ENCODE measurements at regions not wholly inside any gene's neighbourhood (a gene's known extent, or its start where the extent isn't known, plus 50 kb on each side); places are given as distances from the start of the nearest gene placed in this dataset.

DNA sequence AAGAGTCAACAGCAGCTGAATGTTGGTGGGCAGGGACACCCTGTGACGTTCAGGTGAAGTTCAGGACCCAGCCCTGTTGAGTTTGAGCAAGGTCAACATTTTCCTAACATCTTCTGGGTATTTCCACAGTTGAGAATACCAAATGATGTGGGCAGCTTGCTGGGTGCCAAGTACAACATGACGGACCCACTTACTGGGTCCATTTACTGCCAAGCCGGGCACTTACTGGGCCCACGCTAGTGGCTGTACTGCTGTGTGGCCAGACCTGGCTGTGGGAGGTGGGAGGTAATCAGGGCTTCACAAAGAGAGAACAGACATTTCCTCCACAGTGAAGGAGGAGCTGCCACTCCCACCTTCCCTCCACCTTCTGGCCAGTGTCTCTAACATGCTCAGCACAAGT, 99.2 kb downstream of the PSMG1 start:
- no peak overlapping the region for H3K4me3 ChIP-seq (ENCODE audit: low read depth, low read length)
- no peak for DNase-seq (ENCODE audit: low read depth)
- TF ChIP-seq, protein P1, sequence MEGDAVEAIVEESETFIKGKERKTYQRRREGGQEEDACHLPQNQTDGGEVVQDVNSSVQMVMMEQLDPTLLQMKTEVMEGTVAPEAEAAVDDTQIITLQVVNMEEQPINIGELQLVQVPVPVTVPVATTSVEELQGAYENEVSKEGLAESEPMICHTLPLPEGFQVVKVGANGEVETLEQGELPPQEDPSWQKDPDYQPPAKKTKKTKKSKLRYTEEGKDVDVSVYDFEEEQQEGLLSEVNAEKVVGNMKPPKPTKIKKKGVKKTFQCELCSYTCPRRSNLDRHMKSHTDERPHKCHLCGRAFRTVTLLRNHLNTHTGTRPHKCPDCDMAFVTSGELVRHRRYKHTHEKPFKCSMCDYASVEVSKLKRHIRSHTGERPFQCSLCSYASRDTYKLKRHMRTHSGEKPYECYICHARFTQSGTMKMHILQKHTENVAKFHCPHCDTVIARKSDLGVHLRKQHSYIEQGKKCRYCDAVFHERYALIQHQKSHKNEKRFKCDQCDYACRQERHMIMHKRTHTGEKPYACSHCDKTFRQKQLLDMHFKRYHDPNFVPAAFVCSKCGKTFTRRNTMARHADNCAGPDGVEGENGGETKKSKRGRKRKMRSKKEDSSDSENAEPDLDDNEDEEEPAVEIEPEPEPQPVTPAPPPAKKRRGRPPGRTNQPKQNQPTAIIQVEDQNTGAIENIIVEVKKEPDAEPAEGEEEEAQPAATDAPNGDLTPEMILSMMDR (IDR thresholded peaks at IDR 0.05; ENCODE audit: low read depth, low read length, missing control alignments) = no peak

DNA sequence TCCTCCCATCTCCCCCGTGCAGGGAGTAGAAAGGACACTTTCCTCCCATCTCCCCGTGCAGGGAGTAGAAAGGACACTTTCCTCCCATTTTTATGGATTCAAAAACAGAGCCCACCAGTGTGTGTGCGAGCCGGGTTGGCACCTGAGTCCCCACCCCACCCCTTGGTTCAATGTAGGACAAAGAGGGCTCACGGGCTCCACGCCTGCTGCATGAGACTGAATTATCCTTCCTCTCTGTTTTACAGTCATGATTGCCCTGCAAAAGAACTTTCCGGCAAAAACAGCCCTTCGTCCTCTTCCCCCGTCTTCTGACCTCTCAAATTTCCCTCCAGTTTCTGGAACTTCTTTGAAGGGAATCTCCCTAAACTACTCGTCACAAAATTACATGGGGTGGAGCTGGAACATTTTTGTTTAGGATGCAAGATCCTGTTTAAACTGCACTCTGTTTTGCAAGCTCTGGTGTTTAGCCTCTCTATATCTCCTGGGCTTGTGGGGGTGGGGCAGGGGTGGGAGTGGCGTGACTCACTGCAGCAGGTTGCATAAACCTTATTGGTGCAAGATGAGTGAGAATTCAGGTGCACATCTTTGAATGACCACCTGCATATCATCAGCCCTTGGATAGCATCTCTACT, 99.8 kb downstream of the PSMG1 start:
- no peak overlapping the region for H3K4me3 ChIP-seq (ENCODE audit: low read depth, low read length)

DNA sequence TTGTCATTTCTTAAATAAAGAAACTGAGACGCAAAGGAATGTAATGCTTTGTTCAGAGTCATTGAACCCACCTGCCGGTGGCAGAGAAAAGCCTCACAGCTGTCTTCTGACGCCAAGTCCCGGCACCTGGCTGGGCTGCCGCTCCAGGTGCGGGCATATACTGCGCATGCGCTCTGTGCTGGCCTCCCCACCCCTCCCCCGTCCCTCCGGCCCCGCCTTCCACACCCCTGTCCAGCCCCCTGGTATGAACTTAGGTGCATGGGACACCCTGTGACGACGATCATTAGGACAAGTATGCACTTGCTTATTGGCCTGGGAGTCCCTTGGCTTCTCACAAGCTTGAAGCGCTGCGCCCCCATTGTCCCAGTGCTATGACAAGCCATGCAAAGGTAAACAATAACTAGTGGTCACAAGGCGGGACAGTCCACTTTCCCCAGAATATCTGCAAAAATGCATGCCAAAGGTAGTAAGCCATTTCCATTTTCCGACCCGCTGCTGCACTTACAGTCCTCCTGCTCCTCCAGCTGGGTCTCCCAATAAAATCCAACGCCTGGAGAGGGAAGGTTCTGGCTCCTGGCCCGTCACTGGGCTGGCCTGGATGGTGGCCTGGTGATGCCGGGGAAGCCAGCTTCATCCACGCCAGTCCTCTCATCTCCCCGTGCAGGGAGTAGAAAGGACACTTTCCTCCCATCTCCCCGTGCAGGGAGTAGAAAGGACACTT, 100.4 kb downstream of the PSMG1 start:
- TF ChIP-seq, protein P1 (IDR thresholded peaks at IDR 0.05; ENCODE audit: low read depth, low read length, missing control alignments) = no peak
- H3K4me3 ChIP-seq (ENCODE audit: low read depth, low read length) = no peak overlapping the region
- DNase-seq (ENCODE audit: low read depth) = no peak

More for the DNA sequence above, 99.8 kb downstream of the PSMG1 start:
- TF ChIP-seq, protein P1 (IDR thresholded peaks at IDR 0.05; ENCODE audit: low read depth, low read length, missing control alignments) = no peak
- DNase-seq (ENCODE audit: low read depth) = no peak

DNA sequence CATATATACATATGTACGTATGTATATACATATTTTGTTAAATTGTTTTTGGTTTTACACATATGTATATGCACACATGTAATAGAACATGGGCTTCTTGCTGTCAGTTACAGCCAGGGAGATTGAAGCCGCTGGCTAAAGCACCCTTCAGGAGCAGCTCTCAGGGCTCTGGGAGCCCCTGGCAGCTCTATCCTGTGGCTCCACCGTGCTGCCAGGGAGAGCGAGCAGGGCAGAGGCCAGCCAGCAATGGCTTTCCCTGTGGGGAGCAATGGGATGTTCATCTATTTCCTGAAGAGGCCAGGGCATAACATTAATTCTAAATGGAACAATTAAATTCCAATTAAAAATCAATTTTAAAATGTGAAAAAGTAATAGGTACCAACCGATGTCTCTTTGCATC, 102.9 kb downstream of the PSMG1 start:
- no peak overlapping the region for H3K4me3 ChIP-seq (ENCODE audit: low read depth, low read length)
- TF ChIP-seq, protein P1 (IDR thresholded peaks at IDR 0.05; ENCODE audit: low read depth, low read length, missing control alignments) = no peak
- DNase-seq (ENCODE audit: low read depth) = no peak

DNA sequence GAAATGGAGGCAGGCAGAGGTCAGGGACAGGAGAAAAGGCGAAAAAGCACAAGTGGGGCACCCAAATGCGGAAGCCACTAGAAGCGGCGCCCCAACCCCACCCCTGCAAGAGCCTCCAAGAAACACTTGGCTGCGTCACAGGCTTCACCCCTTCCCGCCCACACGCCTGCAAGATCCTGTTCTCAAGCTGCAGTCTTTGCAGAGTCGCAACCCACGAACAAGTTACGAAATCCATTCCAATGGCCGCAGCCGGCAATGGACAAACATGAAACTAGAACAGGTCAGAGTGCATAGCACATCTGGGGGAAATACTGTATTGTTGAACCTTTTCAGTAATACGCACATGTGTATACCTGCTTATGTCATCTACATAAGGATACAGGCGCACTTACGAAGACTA, 103.6 kb downstream of the PSMG1 start:
- TF ChIP-seq, protein P1 (IDR thresholded peaks at IDR 0.05; ENCODE audit: low read depth, low read length, missing control alignments) = no peak
- H3K4me3 ChIP-seq (ENCODE audit: low read depth, low read length) = no peak overlapping the region
- no peak for DNase-seq (ENCODE audit: low read depth)

DNA sequence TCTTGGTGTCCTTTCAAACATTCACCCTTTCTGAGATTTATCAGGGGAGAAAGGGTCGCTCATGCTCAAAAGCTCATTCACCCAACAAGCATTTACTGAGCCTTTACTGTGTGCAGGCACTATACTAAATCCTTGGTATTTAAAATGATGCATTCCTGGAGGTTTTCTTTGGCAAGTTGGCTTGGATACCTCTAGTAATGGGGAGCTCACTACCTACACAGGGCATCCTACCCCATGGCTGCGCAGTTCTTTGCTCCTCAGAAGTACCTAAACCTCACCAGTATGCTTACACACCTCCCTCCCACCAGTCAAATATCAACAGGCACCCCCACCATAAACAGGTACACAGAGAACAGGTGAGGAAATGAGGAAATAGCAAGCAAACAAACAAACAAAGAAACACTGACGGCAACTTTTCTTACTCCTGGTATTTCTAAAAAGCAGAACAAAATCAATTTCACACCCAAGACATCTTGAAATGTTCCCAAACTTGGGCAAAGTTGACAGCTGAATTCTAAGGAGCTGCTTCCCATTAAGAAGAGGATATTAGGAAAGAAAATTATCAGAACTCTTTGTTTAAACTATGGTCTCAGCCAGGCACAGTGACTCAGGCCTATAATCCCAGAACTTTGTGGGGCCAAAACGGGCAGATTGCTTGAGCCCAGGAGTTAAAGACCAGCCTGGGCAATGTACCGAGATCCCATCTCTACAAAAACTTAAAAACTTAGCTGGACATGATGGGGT, 104.8 kb downstream of the PSMG1 start:
- no peak overlapping the region for H3K4me3 ChIP-seq (ENCODE audit: low read depth, low read length)
- TF ChIP-seq, protein P1 (IDR thresholded peaks at IDR 0.05; ENCODE audit: low read depth, low read length, missing control alignments) = no peak
- no peak for DNase-seq (ENCODE audit: low read depth)
